CD4-positive, alpha-beta T cell (primary cell): ENCODE measurements at regions not wholly inside any gene's neighbourhood (a gene's known extent, or its start where the extent isn't known, plus 50 kb on each side); places are given as distances from the start of the nearest gene placed in this dataset.

Source experiments
- ATAC-seq: fragments of 200-7000 bp; cut with Tn5 transposase; one replicate; pipeline ENCODE4 v1.10.0; 2022; ENCODE audit warnings: mild to moderate bottlenecking; ENCODE audit not compliant: poor library complexity
- CTCF ChIA-PET: fragments of 350-600 bp; sonication (Branson Sonifier 250); formaldehyde crosslinking; loops from one replicate; lab custom pipeline; 2021; ENCODE audit warnings: antibody characterized with exemption, inconsistent platforms; lab: Charles Lee
- POLR2A ChIA-PET: fragments of 350-600 bp; sonication (Branson Sonifier 250); formaldehyde crosslinking; loops from one replicate; lab custom pipeline; 2021; ENCODE audit warnings: antibody characterized with exemption, inconsistent platforms; lab: Charles Lee
- DNase-seq, 14 experiments: peaks; one replicate each; pipeline ENCODE4 v3.0.0-alpha.2; 2013 to 2020; ENCODE audit warnings: mixed read lengths in 2 of 14
- H3K27ac ChIP-seq, 2 donors: one replicate each; pipeline versions ENCODE4 v1.5.1 to v1.7.0; 2013; ENCODE audit warnings: low read length in 2 of 2, low read depth in 1 of 2, mild to moderate bottlenecking in 1 of 2
- H3K27me3 ChIP-seq, 2 experiments: 1 replicate in 1 of 2; 2 replicates in 1 of 2; pipeline versions ENCODE4 v1.6.1 to v1.7.0; 2013; ENCODE audit warnings: low read length in 2 of 2, control low read depth in 1 of 2, mild to moderate bottlenecking in 1 of 2, moderate library complexity in 1 of 2; ENCODE audit not compliant: insufficient read depth in 2 of 2, control insufficient read depth in 1 of 2
- H3K36me3 ChIP-seq: one replicate; pipeline ENCODE4 v1.6.1; 2013; ENCODE audit warnings: low read length, control low read depth; ENCODE audit not compliant: insufficient read depth
- H3K4me1 ChIP-seq: one replicate; pipeline ENCODE4 v1.6.1; 2013; ENCODE audit warnings: low read length, control low read depth; ENCODE audit not compliant: insufficient read depth
- H3K4me3 ChIP-seq: one replicate; pipeline ENCODE4 v1.5.1; 2013; ENCODE audit warnings: mild to moderate bottlenecking, low read length, moderate library complexity
- H3K9me3 ChIP-seq, 2 experiments: 1 replicate in 1 of 2; 2 replicates in 1 of 2; pipeline versions ENCODE4 v1.6.1 to v1.7.0; 2013; ENCODE audit warnings: low read length in 2 of 2, mild to moderate bottlenecking in 2 of 2, control low read depth in 1 of 2, moderate library complexity in 1 of 2; ENCODE audit not compliant: control insufficient read depth in 1 of 2, insufficient read depth in 1 of 2
- H3K27ac Mint-ChIP-seq: one replicate; pipeline ENCODE4 v1.8.0; 2020; ENCODE audit warnings: mixed read lengths
- H3K27me3 Mint-ChIP-seq: one replicate; pipeline ENCODE4 v1.8.0; 2021; ENCODE audit warnings: mixed read lengths
- H3K36me3 Mint-ChIP-seq: one replicate; pipeline ENCODE4 v1.8.0; 2021; ENCODE audit warnings: low read depth, mixed read lengths
- H3K4me1 Mint-ChIP-seq: one replicate; pipeline ENCODE4 v1.8.0; 2021; ENCODE audit warnings: low read depth, mixed read lengths
- H3K4me3 Mint-ChIP-seq: one replicate; pipeline ENCODE4 v1.8.0; 2020; ENCODE audit warnings: mild to moderate bottlenecking, mixed read lengths
- H3K9me3 Mint-ChIP-seq: one replicate; pipeline ENCODE4 v1.8.0; 2020; ENCODE audit warnings: mixed read lengths
- intact Hi-C, 2 experiments: fragments of 100-400 bp; cut with DNase I in 1 of 2; cut with micrococcal nuclease in 1 of 2; formaldehyde crosslinking; loops; one replicate each; pipeline versions ENCODE4 v1.15.1 to v1.9.0; 2023 to 2025; cut with DNase I, micrococcal nuclease
- TF ChIP-seq, protein P1 (sequence below): fragments of 200-600 bp; IDR thresholded peaks from one replicate; pipeline ENCODE4 v1.8.0; 2022; ENCODE audit warnings: antibody characterized with exemption, mild to moderate bottlenecking

DNA sequence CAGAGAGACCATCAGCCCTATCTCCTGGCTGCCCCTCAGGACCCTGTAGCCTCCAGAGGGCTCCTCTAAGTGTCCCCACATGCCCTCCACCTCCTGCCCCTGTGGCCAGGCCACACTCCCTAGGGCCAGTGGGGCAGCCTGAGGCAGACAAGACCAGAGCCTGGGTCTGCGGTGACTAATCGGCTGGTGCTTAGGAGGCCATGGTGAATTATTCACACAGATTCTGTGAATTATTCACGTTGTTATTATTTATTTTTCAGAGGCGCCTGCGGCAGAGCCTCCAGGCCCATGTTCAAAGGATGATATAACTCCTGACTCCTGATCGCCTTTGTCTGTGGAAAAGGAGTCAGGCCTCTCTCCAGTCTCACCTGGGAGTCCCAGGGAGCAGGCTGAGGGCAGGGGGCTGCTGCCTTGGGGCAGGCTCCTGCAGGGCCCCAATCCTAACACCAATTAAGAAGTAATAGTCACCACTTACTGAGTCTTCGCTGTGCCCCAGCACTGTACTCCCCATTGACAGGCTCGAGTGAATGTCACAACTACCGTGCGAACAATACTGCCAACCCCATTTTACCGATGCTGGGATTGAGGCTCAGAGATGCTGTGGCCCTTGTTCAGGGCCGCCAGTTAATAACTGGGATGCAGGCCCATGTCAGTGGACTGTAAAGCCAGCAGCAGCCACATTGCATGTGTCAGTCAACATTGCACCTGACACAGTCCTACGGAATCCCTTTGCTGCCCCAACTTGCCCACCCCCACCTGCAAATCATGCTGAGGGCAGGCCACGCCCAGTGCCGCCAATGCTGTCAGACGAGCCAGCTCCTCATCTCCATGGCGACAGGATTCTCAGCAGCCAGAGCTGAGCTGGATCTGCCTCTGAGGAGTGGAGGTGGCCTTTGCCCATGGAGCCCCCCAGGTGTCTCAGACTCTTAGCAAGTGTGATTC lies 94.9 kb downstream of the PCDH1 start:
- ATAC-seq = no peak
- no peak for DNase-seq
- Histone ChIP-seq H3K36me3 (no peaks in the 10 kb centered on the region), H3K4me1 (no peaks in the 10 kb centered on the region), H3K27ac (no peak overlapping the region), H3K4me3 (no peak overlapping the region), H3K9me3 (no peaks in the 10 kb centered on the region), H3K27me3 (no peaks in the 10 kb centered on the region)
- intact Hi-C loops = no loop called here
- Mint-ChIP-seq H3K27ac (no peak overlapping the region), H3K9me3 (no peaks in the 10 kb centered on the region), H3K36me3 (no peaks in the 10 kb centered on the region), H3K4me1 (no peaks in the 10 kb centered on the region), H3K4me3 (no peak overlapping the region), H3K27me3 (peaks cover 13% of the 10 kb centered on the region)
- TF ChIP-seq, protein P1, sequence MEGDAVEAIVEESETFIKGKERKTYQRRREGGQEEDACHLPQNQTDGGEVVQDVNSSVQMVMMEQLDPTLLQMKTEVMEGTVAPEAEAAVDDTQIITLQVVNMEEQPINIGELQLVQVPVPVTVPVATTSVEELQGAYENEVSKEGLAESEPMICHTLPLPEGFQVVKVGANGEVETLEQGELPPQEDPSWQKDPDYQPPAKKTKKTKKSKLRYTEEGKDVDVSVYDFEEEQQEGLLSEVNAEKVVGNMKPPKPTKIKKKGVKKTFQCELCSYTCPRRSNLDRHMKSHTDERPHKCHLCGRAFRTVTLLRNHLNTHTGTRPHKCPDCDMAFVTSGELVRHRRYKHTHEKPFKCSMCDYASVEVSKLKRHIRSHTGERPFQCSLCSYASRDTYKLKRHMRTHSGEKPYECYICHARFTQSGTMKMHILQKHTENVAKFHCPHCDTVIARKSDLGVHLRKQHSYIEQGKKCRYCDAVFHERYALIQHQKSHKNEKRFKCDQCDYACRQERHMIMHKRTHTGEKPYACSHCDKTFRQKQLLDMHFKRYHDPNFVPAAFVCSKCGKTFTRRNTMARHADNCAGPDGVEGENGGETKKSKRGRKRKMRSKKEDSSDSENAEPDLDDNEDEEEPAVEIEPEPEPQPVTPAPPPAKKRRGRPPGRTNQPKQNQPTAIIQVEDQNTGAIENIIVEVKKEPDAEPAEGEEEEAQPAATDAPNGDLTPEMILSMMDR = no peak
- CTCF ChIA-PET = no interaction called here
- POLR2A ChIA-PET = no interaction called here

DNA sequence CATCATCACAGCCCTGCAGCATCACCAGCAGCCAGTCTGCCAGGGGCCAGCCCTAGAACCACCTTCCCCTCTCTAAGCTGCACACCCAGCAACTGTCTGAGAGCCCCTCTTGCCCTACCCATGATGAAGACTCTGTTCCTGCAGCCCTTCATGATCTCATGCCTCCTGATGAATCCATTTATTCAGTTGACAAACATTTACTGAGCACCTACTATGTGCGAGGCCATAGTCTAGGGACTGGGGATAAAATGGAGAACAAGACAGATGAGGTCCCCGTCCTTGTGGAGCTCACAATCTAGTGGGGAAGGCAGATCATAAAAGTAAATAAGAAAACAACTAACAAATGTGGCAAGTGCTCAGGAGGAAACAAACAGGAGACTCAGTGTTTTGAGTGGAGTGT lies 96.3 kb downstream of the PCDH1 start:
- Histone ChIP-seq H3K4me1 (no peaks in the 10 kb centered on the region), H3K27me3 (no peaks in the 10 kb centered on the region), H3K9me3 (no peaks in the 10 kb centered on the region), H3K36me3 (no peaks in the 10 kb centered on the region), H3K4me3 (no peak overlapping the region), H3K27ac (no peak overlapping the region)
- DNase-seq (no peak), ATAC-seq (no peak)
- intact Hi-C loops = no loop called here
- H3K4me1 Mint-ChIP-seq = no peaks in the 10 kb centered on the region
- no peak overlapping the region for H3K4me3 Mint-ChIP-seq
- no peak overlapping the region for H3K27ac Mint-ChIP-seq
- H3K27me3 Mint-ChIP-seq = no peaks in the 10 kb centered on the region
- CTCF ChIA-PET = no interaction called here
- TF ChIP-seq, protein P1 = no peak
- H3K9me3 Mint-ChIP-seq = no peaks in the 10 kb centered on the region
- POLR2A ChIA-PET = no interaction called here
- H3K36me3 Mint-ChIP-seq = no peaks in the 10 kb centered on the region

DNA sequence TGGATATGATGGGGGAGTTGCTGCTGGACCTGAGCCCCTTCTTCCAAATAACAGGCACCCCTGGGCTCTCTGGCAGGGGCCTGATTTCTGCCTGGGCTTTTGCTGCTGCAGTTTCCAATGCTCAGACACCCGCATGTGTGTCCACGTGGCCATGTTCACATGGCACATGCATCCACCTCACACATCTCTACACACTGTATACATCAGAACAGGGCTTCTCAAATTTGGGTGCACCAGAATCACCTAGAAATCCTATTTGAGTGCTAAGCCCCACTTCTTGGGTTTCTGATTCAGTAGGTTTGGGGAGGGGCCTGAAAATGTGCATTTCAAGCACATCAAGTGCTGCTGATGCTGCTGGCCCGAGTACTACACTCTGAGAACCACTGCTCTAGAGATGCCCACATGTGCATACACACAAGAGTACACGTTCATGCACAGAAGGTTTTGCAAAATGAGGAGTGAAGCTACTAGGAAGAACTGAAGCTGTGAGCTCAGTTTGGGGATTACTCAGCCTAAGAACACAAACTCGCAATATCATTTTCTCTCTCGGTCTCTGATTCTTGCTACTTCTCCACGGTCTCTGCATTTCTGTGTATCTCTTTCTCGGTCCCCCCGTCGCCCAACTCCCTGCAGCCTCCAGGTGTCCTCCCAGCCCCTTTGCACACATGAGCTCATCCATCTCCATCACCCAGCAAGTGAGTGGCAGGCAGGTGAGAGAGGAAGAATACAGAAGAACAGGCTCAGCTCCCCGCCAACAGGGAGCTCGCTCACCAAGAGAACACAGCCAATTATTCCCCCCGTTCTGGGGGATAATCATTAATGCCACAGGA lies 97.0 kb downstream of the PCDH1 start:
- Histone ChIP-seq H3K4me1 (no peaks in the 10 kb centered on the region), H3K36me3 (no peaks in the 10 kb centered on the region), H3K27me3 (no peaks in the 10 kb centered on the region), H3K9me3 (no peaks in the 10 kb centered on the region), H3K4me3 (no peak overlapping the region), H3K27ac (no peak overlapping the region)
- Mint-ChIP-seq H3K9me3 (no peaks in the 10 kb centered on the region), H3K36me3 (no peaks in the 10 kb centered on the region), H3K27ac (no peak overlapping the region), H3K27me3 (no peaks in the 10 kb centered on the region), H3K4me1 (no peaks in the 10 kb centered on the region), H3K4me3 (no peak overlapping the region)
- ATAC-seq = no peak
- TF ChIP-seq, protein P1 = no peak
- DNase-seq = no peak
- intact Hi-C loops = no loop called here
- CTCF ChIA-PET = no interaction called here
- POLR2A ChIA-PET = no interaction called here
